Keratinocyte (primary cell): ENCODE measurements at regions not wholly inside any gene's neighbourhood (a gene's known extent, or its start where the extent isn't known, plus 50 kb on each side); places are given as distances from the start of the nearest gene placed in this dataset.

ENCODE experiments used
- DNase-seq: peaks from one replicate; pipeline ENCODE4 v3.0.0-alpha.2; 2011; ENCODE audit warnings: low read depth, missing footprints, low spot score
- FAIRE-seq: peaks from 2 replicates; lab custom pipeline; 2011; peaks lifted over from hg19 to GRCh38; lab: Jason Lieb, UNC
- H2AFZ ChIP-seq: 2 replicates; pipeline ENCODE4 v1.6.0; 2012; ENCODE audit warnings: low read length, control low read depth, inconsistent platforms; ENCODE audit not compliant: control insufficient read depth
- H3K27ac ChIP-seq: 2 replicates; pipeline ENCODE4 v1.5.1; 2011; ENCODE audit warnings: low read length; ENCODE audit not compliant: control insufficient read depth, insufficient read depth
- H3K27me3 ChIP-seq: 3 replicates; pipeline ENCODE4 v1.6.0; 2011; ENCODE audit warnings: low read length; ENCODE audit not compliant: control insufficient read depth, insufficient read depth; ENCODE audit errors: extremely low read depth
- H3K36me3 ChIP-seq, 2 experiments: 2 replicates in 1 of 2; 3 replicates in 1 of 2; pipeline ENCODE4 v1.5.1; 2011; ENCODE audit warnings: low read length in 2 of 2, mild to moderate bottlenecking in 1 of 2; ENCODE audit not compliant: control insufficient read depth in 2 of 2, insufficient read depth in 2 of 2; ENCODE audit errors: extremely low read depth in 1 of 2
- H3K4me1 ChIP-seq: 3 replicates; pipeline ENCODE4 v1.5.1; 2011; ENCODE audit warnings: low read length; ENCODE audit not compliant: control insufficient read depth, insufficient read depth; ENCODE audit errors: extremely low read depth
- H3K4me2 ChIP-seq: 3 replicates; pipeline ENCODE4 v1.6.0; 2011; ENCODE audit warnings: low read depth, low read length; ENCODE audit not compliant: control insufficient read depth, insufficient read depth; ENCODE audit errors: extremely low read depth
- H3K4me3 ChIP-seq, 3 experiments: fragments of 200-600 bp in 1 of 3; sonication (generic) in 1 of 3; 2 replicates in 2 of 3; 3 replicates in 1 of 3; pipeline ENCODE4 v1.5.1; 2011 to 2016; ENCODE audit warnings: low read length in 3 of 3, mild to moderate bottlenecking in 3 of 3, control low read depth in 2 of 3, inconsistent platforms in 1 of 3, low read depth in 1 of 3, mixed read lengths in 1 of 3, mixed run types in 1 of 3, moderate library complexity in 1 of 3; ENCODE audit not compliant: control insufficient read depth in 2 of 3, insufficient read depth in 2 of 3; ENCODE audit errors: extremely low read depth in 1 of 3
- H3K79me2 ChIP-seq: 2 replicates; pipeline ENCODE4 v1.6.0; 2012; ENCODE audit warnings: low read length; ENCODE audit not compliant: control insufficient read depth, insufficient read depth
- H3K9ac ChIP-seq: 3 replicates; pipeline ENCODE4 v1.6.0; 2011; ENCODE audit warnings: low read length; ENCODE audit not compliant: control insufficient read depth, insufficient read depth; ENCODE audit errors: extremely low read depth
- H3K9me1 ChIP-seq: 3 replicates; pipeline ENCODE4 v1.6.0; 2011; ENCODE audit warnings: low read length; ENCODE audit not compliant: control insufficient read depth, insufficient read depth; ENCODE audit errors: extremely low read depth
- H3K9me3 ChIP-seq: 2 replicates; pipeline ENCODE4 v1.5.1; 2012; ENCODE audit warnings: low read depth, low read length; ENCODE audit not compliant: control insufficient read depth
- H4K20me1 ChIP-seq: 3 replicates; pipeline ENCODE4 v1.6.0; 2011; ENCODE audit warnings: low read length; ENCODE audit not compliant: control insufficient read depth, insufficient read depth; ENCODE audit errors: extremely low read depth
- CTCF ChIP-seq, 3 experiments: IDR thresholded peaks in 1 of 3; conservative IDR thresholded peaks in 1 of 3; optimal IDR thresholded peaks in 1 of 3; 2 replicates in 2 of 3; 3 replicates in 1 of 3; pipeline versions ENCODE3 to v1.5.1; 2011; ENCODE audit warnings: low read length in 3 of 3, mild to moderate bottlenecking in 3 of 3, moderate library complexity in 2 of 3, control low read depth in 1 of 3, inconsistent platforms in 1 of 3; ENCODE audit not compliant: insufficient read depth in 2 of 3; ENCODE audit errors: extremely low read depth in 1 of 3
- EZH2 ChIP-seq: IDR thresholded peaks from one replicate; pipeline ENCODE4 v1.6.1; 2012; ENCODE audit warnings: inconsistent platforms, mild to moderate bottlenecking, low read length, moderate library complexity
- dilution Hi-C: fragments of 300-500 bp; cut with MboI; formaldehyde crosslinking; loops from one replicate; pipeline ENCODE4 v1.7.0; 2020; ENCODE audit warnings: low sequenced_read_pairs; ENCODE audit not compliant: extremely low pct_ligation_motif_present

- H3K9me1 ChIP-seq = no peaks in the 10 kb centered on the region
- TF ChIP-seq CTCF (optimal IDR thresholded peaks at IDR 0.05 in 1 of 3, IDR thresholded peaks at IDR 0.05 in 1 of 3, conservative IDR thresholded peaks at IDR 0.05 in 1 of 3; ENCODE audit: extremely low read depth in 1 of 3, insufficient read depth in 2 of 3, low read length in 3 of 3) (no peak), EZH2 (no peak)
- H3K9ac ChIP-seq = no peak overlapping the region
- no peak overlapping the region for H3K4me2 ChIP-seq
- FAIRE-seq (no peak), DNase-seq (no peak)
- no peaks in the 10 kb centered on the region for H3K9me3 ChIP-seq
- H3K4me1 ChIP-seq = no peaks in the 10 kb centered on the region
- no peak overlapping the region for H2AFZ ChIP-seq
- dilution Hi-C loops = no loop called here
- H3K4me3 ChIP-seq = no peak overlapping the region
- H3K27ac ChIP-seq = no peak overlapping the region
- H3K36me3 ChIP-seq = no peaks in the 10 kb centered on the region
- no peaks in the 10 kb centered on the region for H3K79me2 ChIP-seq
- H4K20me1 ChIP-seq = no peaks in the 10 kb centered on the region
- H3K27me3 ChIP-seq = peaks cover 4% of the 10 kb centered on the region
Measured at GRCh38 chr1:81314513-81315233, 486.1 kb upstream of the ADGRL2 start.

- Histone ChIP-seq H3K4me3 (no peak overlapping the region), H3K9me1 (no peaks in the 10 kb centered on the region), H3K79me2 (no peaks in the 10 kb centered on the region), H3K4me2 (no peak overlapping the region), H3K36me3 (no peaks in the 10 kb centered on the region), H3K9ac (no peak overlapping the region), H3K4me1 (no peaks in the 10 kb centered on the region), H3K9me3 (no peaks in the 10 kb centered on the region), H4K20me1 (no peaks in the 10 kb centered on the region), H2AFZ (no peak overlapping the region), H3K27ac (no peak overlapping the region), H3K27me3 (peaks cover 4% of the 10 kb centered on the region)
- DNase-seq (no peak), FAIRE-seq (no peak)
- TF ChIP-seq CTCF (optimal IDR thresholded peaks at IDR 0.05 in 1 of 3, IDR thresholded peaks at IDR 0.05 in 1 of 3, conservative IDR thresholded peaks at IDR 0.05 in 1 of 3; ENCODE audit: extremely low read depth in 1 of 3, insufficient read depth in 2 of 3, low read length in 3 of 3) (no peak), EZH2 (no peak)
- dilution Hi-C loops = no loop called here
Measured at GRCh38 chr1:81313289-81313688, 487.4 kb upstream of the ADGRL2 start.
